Smooth muscle cell (in vitro differentiated cells): ENCODE measurements at regions not wholly inside any gene's neighbourhood (a gene's known extent, or its start where the extent isn't known, plus 50 kb on each side); places are given as distances from the start of the nearest gene placed in this dataset.

Experiments used
- DNase-seq: peaks from one replicate; lab custom pipeline; 2025; ENCODE audit not compliant: unreplicated experiment; lab: John Stamatoyannopoulos, UW
- H2AFZ ChIP-seq: fragments of 200-600 bp; sonication (generic); 2 replicates; pipeline ENCODE4 v1.6.0; 2016; ENCODE audit warnings: antibody characterized with exemption, low read depth, mild to moderate bottlenecking
- H3F3A ChIP-seq: fragments of 200-600 bp; sonication (generic); 2 replicates; pipeline ENCODE4 v1.6.0; 2017; ENCODE audit warnings: antibody characterized with exemption, low read depth
- H3K27ac ChIP-seq: fragments of 200-600 bp; sonication (generic); 2 replicates; pipeline ENCODE4 v1.5.1; 2016; ENCODE audit warnings: low read depth, mild to moderate bottlenecking
- H3K27me3 ChIP-seq: fragments of 200-600 bp; sonication (generic); 2 replicates; pipeline ENCODE4 v1.6.1; 2016; ENCODE audit warnings: low read depth, mild to moderate bottlenecking
- H3K36me3 ChIP-seq: fragments of 200-600 bp; sonication (generic); 2 replicates; pipeline ENCODE4 v1.5.1; 2016; ENCODE audit warnings: low read depth
- H3K4me1 ChIP-seq: fragments of 200-600 bp; sonication (generic); 2 replicates; pipeline ENCODE4 v1.5.1; 2016; ENCODE audit warnings: low read depth
- H3K4me2 ChIP-seq: fragments of 200-600 bp; sonication (generic); 2 replicates; pipeline ENCODE4 v1.6.0; 2016; ENCODE audit warnings: mild to moderate bottlenecking
- H3K4me3 ChIP-seq: fragments of 200-600 bp; sonication (generic); 2 replicates; pipeline ENCODE4 v1.5.1; 2016; ENCODE audit warnings: mild to moderate bottlenecking
- H3K79me2 ChIP-seq: fragments of 200-600 bp; sonication (generic); 2 replicates; pipeline ENCODE4 v1.6.0; 2016; ENCODE audit warnings: low read depth, mild to moderate bottlenecking
- H3K9ac ChIP-seq: fragments of 200-600 bp; sonication (generic); 2 replicates; pipeline ENCODE4 v1.6.0; 2016; ENCODE audit warnings: low read depth
- H3K9me3 ChIP-seq: fragments of 200-600 bp; sonication (generic); replicated peaks from 2 replicates; pipeline ENCODE4 v1.5.1; 2016; ENCODE audit warnings: low read depth
- H4K20me1 ChIP-seq: fragments of 200-600 bp; sonication (generic); 2 replicates; pipeline ENCODE4 v1.6.0; 2016; ENCODE audit warnings: low read depth
- WGBS: methylation state at CpG from one replicate; pipeline ENCODE4 v1.1.7; 2016; ENCODE audit warnings: low lambda C conversion rate; 5-methylcytosine and 5-hydroxymethylcytosine counted together
- TF ChIP-seq, protein P1 (sequence below): fragments of 200-600 bp; sonication (generic); IDR thresholded peaks from 2 replicates; pipeline ENCODE4 v1.5.1; 2017; ENCODE audit warnings: borderline replicate concordance, mild to moderate bottlenecking, antibody characterized with exemption; ENCODE audit not compliant: insufficient read depth, poor library complexity, severe bottlenecking

DNA sequence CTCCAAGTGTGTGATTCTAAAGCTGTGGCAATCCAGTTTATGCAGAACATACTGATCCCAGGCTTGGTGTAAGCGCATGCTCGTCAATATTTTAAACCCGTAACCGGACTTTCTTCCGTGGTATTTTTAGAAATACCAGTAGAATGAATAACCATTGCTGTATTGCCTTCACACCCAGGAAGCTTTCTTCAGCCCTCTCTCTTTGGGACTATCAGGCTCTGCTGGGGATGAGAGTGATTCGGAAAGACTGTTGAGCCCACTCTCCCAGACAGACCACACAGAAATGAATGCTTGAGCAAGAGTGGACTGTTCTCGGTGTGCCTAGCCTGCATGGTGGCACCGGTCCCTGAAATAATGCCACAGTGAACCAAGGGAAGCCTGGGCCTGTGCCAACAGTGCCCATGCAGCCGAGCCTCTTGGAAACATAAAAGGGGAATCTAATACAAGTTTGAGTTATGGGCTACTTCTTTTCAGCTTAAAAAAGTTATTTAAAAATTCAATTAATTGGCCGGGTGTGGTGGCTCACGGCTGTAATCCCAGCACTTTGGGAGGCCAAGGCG is 89.9 kb upstream of the ELAC2 start:
- Histone ChIP-seq H3K36me3 (no peaks in the 10 kb centered on the region), H3K9me3 (no peaks in the 10 kb centered on the region), H2AFZ (no peak overlapping the region), H3K4me3 (no peak overlapping the region), H3K27ac (no peak overlapping the region), H3K9ac (no peak overlapping the region), H4K20me1 (no peaks in the 10 kb centered on the region), H3F3A (no peaks in the 10 kb centered on the region), H3K79me2 (no peaks in the 10 kb centered on the region), H3K4me1 (no peaks in the 10 kb centered on the region), H3K27me3 (peaks cover 7% of the 10 kb centered on the region), H3K4me2 (no peak overlapping the region)
- TF ChIP-seq, protein P1, sequence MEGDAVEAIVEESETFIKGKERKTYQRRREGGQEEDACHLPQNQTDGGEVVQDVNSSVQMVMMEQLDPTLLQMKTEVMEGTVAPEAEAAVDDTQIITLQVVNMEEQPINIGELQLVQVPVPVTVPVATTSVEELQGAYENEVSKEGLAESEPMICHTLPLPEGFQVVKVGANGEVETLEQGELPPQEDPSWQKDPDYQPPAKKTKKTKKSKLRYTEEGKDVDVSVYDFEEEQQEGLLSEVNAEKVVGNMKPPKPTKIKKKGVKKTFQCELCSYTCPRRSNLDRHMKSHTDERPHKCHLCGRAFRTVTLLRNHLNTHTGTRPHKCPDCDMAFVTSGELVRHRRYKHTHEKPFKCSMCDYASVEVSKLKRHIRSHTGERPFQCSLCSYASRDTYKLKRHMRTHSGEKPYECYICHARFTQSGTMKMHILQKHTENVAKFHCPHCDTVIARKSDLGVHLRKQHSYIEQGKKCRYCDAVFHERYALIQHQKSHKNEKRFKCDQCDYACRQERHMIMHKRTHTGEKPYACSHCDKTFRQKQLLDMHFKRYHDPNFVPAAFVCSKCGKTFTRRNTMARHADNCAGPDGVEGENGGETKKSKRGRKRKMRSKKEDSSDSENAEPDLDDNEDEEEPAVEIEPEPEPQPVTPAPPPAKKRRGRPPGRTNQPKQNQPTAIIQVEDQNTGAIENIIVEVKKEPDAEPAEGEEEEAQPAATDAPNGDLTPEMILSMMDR, result no peak
- 80% methylated on average over 12 of the region's 12 CpGs for WGBS
- no peak for DNase-seq

DNA sequence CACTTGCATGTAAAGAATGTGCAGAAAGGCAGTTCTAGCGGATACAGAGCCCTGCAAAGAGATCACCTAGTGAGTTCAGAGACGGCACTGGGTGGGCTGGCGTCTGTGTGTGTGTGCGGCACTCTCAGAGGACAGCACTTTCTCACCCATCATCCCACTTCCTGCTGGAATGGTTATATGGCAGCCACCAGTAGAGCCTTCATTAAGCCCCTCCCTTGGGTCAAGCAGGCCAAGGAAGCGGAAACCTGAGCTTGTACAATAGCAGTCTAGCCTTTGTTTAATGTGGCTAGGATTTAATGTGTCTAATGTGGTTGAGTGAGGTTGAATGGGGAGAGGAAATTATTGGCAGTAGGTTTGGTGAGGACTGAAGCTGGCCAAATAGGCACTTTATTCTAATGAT is 88.3 kb upstream of the ELAC2 start:
- Histone ChIP-seq H2AFZ (no peak overlapping the region), H3K9me3 (no peaks in the 10 kb centered on the region), H3K9ac (no peak overlapping the region), H3K27me3 (no peaks in the 10 kb centered on the region), H3F3A (no peaks in the 10 kb centered on the region), H3K27ac (no peak overlapping the region), H3K79me2 (no peaks in the 10 kb centered on the region), H3K4me3 (no peak overlapping the region), H3K36me3 (no peaks in the 10 kb centered on the region), H3K4me2 (no peak overlapping the region), H4K20me1 (no peaks in the 10 kb centered on the region), H3K4me1 (no peaks in the 10 kb centered on the region)
- DNase-seq, result no peak
- TF ChIP-seq, protein P1, result no peak
- 89% methylated on average over 5 of the region's 5 CpGs for WGBS

DNA sequence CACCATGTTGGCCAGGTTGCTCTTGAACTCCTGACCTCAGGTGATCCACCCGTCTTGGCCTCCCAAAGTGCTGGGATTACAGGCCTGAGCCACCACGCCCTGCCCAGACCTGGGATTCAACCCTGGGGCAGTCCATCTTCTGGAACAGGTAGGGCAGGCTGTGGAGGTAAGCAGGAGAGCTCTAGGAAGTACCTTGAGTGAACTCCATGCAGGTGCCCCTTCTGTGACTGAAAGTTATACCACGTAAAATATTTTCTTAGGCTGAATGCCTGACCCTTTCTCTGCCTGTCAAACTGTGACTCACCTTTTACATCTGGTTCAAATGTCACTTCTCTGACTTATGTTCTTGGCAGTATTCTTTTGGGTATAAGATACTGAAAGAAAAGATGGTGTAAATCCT is 86.7 kb upstream of the ELAC2 start:
- H3K36me3 ChIP-seq, result no peaks in the 10 kb centered on the region

DNA sequence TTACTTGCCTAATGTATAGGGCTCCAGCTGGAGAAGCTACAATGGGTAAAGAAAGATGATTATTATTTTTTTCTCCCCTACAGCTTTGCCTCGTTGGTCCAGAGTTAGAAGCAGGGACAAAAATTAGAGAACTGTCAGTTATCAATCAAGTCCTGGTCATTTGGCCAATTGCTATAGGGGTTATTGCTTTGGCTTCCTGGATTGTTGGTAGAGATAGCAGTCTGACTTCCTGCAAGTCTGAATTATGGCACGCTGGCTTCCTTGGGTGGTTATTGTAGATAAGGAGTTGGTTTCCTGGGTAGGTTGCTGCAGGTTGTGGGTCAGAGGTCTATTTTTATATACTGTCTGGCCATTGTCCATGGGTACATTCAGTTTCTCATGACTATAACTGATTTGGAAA is 84.7 kb upstream of the ELAC2 start:
- no peak overlapping the region for H2AFZ ChIP-seq
- H3K4me2 ChIP-seq, result no peak overlapping the region
- H3K27ac ChIP-seq, result no peak overlapping the region
- no peaks in the 10 kb centered on the region for H3K9me3 ChIP-seq
- no peaks in the 10 kb centered on the region for H3F3A ChIP-seq
- no peak for DNase-seq
- no peak overlapping the region for H3K4me3 ChIP-seq
- WGBS, result 90% methylated on average over 2 of the region's 2 CpGs
- H3K4me1 ChIP-seq, result peaks cover 6% of the 10 kb centered on the region
- no peaks in the 10 kb centered on the region for H3K36me3 ChIP-seq
- TF ChIP-seq, protein P1, result no peak
- no peak overlapping the region for H3K9ac ChIP-seq
- no peaks in the 10 kb centered on the region for H4K20me1 ChIP-seq
- H3K79me2 ChIP-seq, result no peaks in the 10 kb centered on the region
- H3K27me3 ChIP-seq, result no peaks in the 10 kb centered on the region

More for the DNA sequence above, 86.7 kb upstream of the ELAC2 start:
- peaks cover 2% of the 10 kb centered on the region for H3K4me1 ChIP-seq
- H3K27ac ChIP-seq, result no peak overlapping the region
- H3K9me3 ChIP-seq, result no peaks in the 10 kb centered on the region
- 90% methylated on average over 3 of the region's 3 CpGs for WGBS
- H3K27me3 ChIP-seq, result no peaks in the 10 kb centered on the region
- H3K9ac ChIP-seq, result no peak overlapping the region
- TF ChIP-seq, protein P1, result no peak
- no peak overlapping the region for H3K4me3 ChIP-seq
- no peaks in the 10 kb centered on the region for H4K20me1 ChIP-seq
- no peaks in the 10 kb centered on the region for H3K79me2 ChIP-seq
- no peak for DNase-seq
- no peak overlapping the region for H2AFZ ChIP-seq
- no peaks in the 10 kb centered on the region for H3F3A ChIP-seq
- H3K4me2 ChIP-seq, result no peak overlapping the region
